GM18498 (cell line): ENCODE measurements at regions not wholly inside any gene's neighbourhood (a gene's known extent, or its start where the extent isn't known, plus 50 kb on each side); places are given as distances from the start of the nearest gene placed in this dataset.
A peak's percentile ranks its signal among the peaks of the same experiment; 100 is the strongest.

ENCODE experiments used
- ATAC-seq: cut with Tn5 transposase; IDR thresholded peaks from one replicate; pipeline ENCODE4 v1.9.1; 2021; ENCODE audit warnings: mild to moderate bottlenecking, moderate library complexity; ENCODE audit not compliant: unreplicated experiment

DNA sequence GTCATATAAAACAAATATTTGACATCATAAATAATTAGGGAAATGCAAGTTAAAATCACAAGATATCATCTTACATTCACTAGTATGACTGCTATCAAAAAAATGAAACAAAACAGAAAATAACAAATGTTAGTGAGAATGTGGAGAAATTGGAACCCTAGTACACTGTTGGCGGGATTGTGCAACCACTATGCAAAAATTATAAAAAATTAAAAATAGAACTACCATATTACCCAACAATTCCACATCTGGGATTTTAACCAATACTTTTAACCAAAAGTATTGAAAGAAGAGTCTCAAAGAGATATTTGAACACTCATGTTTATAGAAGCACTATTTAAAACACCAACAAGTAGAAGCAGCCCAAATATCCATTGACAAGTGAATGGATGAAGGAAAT is 797.2 kb upstream of the ADAMTS5 start:
- no peak for ATAC-seq

DNA sequence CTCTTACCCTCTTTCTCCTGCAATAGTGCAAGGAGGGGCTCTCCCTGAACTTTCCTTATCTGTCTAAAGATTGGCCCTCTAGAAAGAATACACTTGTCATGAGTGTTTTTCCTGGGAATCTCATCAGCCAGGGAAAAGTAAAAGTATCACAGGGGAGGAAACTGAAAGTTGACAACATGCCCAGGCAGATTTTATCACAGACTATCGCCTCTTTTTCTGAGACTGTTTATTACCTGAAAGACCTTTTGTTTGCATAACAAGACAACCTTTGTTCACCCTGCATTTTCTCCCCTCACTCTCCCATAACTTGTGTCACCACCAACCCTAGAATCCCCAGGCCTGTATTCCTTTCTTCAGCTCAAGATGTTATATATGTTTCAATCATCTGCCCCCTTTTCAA is 794.7 kb upstream of the ADAMTS5 start:
- ATAC-seq = no peak

DNA sequence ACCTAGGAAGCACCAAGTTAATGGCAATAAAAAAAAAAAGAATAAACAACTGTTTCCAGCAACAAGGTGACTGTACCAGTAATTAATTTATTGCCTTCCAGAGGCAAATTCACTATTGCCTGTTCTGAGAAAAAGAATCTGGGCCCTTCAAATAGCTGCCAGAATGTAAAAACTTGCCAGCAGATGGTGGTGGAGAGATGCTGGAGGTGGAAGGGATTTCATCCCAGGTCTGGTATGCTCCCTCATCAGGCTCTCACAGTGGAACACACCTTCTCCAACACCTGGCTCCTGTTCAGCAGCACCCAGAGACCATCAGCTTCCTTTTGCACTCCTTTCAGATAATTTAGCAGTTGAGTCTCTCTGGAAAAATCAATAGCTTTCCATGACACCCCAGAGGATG is 792.9 kb upstream of the ADAMTS5 start:
- no peak for ATAC-seq

DNA sequence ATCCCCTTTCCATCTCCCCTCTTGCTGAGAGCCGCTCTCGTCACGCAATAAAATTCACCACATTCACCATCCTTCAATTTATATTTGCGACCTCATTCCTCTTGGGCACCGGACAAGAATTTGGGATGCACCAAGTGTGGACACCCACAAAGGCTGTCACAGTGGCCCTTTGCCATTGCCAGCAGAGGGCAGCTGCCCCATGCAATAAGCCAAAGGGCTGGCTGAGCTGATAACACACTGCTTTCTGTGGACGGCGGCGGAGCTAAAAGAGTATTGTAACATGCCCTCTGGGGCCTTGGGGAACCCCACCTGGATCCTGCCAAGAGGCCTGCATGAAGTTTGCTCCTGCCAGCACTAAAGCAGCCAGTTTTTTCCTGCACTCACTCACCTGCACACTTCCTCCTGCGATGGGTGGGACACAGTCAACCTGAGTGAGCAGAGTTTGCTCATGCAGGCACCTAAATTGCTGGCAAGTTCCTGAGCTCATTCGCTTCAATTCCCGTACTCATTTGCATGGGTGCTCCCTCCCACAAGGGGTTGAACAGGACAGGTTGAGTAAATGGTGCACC is 792.3 kb upstream of the ADAMTS5 start:
- ATAC-seq = no peak

DNA sequence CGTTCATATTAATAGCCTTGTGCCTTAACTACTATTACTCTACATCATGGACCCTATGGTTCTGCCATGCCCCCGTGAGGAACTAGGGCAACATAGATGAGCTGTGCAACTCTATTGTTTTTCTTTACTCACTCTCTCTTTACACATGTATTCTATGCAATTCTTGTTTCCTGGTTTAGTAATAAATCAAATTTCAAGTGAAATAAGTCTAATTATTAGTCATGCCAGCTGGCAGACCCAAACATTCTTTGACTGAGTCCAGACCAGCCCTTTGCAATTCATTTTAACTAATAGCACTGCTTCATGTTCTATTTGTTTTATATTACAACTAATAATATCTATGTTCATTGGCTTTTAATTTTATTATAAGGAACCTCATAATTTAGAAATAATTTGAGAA is 789.3 kb upstream of the ADAMTS5 start:
- no peak for ATAC-seq

DNA sequence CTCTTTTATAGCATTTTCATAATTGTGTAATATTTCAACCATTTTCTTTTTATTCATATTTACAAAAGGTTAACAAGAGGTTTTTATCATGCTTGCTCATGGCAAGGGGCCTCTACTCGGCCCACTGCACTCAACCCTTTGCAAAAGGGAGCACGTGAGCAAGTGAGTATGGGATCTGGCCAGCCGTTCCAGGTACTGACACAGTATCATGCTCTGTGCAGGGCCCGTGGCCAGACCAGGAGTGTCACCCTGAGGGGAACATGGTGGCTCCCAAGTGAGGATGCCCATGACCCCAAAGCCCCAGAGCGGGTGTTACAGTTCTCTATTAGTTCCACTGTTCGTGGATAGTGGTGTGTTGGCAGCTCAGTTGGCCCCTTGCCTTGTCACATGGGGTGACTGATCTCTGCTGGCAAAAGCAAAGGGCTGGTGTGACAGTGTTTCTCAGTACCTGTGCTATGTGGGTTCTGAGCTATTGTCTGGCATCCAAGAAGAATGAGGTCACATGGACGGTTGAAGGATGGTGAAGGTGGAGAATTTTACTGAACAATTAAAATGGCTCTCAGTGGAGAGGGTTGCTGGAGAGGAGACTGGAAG is 777.2 kb upstream of the ADAMTS5 start:
- ATAC-seq = no peak

DNA sequence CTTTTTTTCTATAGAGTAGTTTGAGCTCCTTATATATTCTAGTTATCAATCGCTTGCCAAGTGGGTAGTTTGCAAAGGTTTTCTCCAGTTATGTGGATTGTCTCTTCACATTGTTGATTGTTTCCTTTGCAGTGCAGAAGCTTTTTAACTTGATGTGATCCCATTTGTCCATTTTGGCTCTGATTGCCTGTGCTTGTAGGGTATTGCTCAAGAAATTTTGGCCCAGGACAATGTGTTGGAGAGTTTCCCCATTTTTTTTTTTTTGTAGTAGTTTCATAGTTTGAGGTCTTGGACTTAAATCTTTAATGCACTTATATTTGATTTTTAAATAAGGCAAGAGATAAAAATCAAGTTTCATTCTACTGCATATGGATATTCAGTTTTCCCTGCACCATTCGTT is 774.8 kb upstream of the ADAMTS5 start:
- no peak for ATAC-seq

DNA sequence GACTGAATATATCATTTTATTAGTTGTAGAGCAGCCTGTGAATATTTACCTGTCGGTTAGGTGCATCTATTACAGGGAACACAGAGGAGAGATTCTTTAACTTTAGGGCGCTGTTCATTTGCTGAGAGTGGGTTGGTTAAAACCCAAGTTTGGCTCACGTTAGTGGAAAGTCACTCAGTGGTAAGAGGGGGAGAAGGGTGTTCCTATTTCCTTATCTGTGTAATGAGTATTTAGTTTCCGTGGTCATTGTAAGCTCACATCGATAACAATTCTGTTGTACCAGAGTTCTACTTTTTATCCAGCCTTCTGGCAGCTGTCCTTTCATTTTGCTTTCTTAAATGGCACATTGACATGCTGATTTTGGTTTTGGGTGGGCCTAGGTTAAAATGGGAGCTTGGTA is 773.2 kb upstream of the ADAMTS5 start:
- ATAC-seq = no peak

DNA sequence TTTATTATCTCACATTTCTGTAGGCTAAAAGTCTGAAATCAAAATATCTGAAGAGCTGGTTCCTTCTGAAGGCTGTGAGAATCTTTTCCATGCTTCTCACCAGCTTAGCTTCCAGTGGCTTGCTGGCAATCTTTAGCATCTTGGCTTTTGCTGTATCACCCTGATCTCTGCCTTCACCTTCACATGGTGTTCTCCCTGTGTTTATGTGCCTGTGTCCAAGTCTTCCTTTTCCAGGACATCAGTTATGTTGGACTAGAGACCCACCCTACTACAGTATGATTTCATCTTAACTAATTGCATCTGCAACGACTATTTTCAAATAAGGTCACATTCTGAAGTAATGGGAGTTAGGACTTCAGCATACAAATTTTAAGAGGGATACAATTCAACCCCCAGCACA is 772.3 kb upstream of the ADAMTS5 start:
- no peak for ATAC-seq

DNA sequence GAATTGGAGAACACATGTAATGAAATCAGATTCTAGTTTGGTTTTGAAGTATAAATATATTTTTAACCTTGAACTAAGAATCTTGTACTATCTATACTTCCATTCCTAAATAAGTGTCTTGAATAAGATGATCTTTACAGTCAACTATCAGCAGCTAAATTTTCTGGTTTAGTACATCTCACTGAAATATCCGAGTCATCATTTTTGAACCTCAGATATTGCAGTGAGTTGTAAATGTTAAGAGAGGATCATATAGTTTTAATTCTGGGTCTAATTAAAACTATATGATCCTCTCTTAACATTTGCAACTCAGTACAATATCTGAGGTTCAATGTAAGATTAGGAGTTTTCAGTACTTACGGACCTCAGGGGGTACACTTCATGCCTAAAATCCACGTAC is 768.8 kb upstream of the ADAMTS5 start:
- no peak for ATAC-seq

DNA sequence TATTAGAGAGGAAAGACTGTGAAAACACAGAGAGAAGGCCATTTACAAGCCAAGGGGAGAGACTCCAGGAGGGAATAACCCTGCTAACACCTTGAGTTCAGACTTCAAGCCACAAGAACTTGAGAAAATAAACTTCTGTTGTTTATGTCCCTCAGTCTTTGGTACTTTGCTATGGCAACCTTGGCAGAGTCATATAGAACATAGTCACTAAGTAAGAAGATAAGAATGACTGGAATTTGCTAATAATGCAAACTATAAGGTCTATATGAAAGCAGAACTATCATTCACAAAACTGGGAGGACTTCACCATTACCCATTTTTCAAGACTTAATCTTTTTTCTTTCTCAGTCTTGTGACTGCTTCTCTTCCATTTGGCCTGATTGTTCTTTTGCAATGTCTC is 767.3 kb upstream of the ADAMTS5 start:
- no peak for ATAC-seq

DNA sequence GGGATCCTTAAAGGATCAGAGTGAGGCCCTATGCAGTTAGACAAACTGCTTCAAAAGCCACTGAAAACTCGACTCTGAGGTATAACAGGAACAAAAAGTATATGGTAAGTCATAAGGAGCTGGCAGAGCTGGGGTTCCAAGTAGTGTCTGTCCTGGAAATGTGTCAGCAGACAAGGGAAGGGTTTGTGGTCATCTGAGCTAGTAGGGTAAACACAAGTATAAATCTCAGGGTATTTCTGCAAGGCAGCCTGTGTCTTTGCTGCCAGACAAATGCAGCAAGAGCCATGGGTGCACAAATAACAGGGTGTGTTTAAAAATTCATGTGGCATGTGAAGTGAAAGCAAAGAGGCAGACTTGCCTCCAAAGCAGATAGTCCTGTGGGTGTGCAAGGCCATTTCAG is 759.0 kb upstream of the ADAMTS5 start:
- no peak for ATAC-seq

DNA sequence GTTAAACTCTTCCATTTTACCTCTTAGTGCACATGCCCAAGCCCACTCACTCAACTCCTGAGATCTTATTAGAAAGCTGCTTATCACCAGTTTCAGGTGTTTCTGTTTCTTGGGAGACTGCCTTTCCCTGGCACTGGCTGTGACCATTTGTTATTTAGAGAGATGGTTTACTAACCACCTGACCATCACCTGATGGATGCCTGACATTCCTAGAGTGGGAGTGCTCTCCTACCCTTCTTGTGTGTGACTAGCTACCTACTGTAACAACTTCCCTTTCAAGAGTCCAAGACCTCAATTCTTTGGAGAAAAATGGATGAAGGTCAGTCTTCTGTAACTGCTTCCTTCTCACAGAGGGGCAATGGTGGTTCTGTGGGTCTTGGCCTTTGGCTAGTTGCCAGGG is 755.2 kb upstream of the ADAMTS5 start:
- ATAC-seq = no peak

DNA sequence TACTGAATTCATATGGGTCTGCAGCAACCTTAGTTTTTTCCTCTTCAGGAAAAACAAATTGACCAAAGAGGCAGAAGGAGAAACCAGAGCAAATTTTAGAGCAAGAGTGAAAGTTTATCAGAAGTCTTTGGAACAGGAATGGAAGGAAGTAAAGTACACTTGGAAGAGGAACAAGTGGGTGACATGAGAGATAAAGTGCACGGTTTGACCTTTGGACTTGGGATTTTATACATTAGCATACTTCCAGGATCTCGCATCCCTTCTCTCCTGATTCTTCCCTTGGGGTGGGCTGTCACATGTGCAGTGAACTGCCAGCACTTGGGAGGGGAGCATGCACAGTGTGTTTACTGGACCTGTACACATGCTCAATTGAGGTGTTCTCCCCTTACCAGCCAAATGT is 754.8 kb upstream of the ADAMTS5 start:
- no peak for ATAC-seq

DNA sequence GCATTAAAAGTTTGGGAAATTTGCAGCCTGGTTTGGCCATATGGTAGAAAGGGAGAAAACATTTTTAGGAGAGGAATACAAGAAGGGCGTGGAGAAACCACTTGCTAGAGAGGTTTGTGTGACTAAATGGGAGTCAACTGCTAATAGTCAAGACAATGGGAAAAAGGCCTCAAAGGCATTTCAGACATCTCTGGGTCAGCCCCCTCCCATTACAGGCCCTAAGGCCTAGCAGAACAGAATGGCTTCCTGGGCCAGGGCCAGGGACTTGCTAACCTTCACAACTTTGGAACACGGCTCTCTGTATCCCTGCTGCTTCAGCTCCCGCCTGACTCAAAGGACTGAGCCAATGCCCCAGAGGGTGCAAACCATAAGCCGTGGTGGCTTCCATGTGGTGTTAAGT is 752.3 kb upstream of the ADAMTS5 start:
- ATAC-seq = no peak

DNA sequence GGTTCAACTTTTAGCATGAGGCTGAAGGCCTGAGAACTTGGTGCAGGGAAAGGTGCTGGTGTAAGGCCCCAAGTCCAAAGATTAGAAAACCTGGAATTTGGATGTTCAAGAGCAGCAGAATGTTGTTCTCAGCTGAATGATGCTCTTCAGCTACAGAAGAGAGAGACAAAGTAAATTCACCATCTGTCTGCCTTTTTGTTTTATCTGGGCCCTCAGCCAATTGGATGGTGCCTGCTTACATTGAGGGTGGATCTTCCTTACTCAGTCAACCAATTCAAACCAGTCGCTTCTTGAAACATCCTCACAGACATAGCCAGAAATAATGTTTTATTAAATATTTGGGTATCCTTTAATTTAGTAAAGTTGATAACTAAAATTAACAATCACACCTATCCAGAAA is 748.2 kb upstream of the ADAMTS5 start:
- ATAC-seq = no peak

DNA sequence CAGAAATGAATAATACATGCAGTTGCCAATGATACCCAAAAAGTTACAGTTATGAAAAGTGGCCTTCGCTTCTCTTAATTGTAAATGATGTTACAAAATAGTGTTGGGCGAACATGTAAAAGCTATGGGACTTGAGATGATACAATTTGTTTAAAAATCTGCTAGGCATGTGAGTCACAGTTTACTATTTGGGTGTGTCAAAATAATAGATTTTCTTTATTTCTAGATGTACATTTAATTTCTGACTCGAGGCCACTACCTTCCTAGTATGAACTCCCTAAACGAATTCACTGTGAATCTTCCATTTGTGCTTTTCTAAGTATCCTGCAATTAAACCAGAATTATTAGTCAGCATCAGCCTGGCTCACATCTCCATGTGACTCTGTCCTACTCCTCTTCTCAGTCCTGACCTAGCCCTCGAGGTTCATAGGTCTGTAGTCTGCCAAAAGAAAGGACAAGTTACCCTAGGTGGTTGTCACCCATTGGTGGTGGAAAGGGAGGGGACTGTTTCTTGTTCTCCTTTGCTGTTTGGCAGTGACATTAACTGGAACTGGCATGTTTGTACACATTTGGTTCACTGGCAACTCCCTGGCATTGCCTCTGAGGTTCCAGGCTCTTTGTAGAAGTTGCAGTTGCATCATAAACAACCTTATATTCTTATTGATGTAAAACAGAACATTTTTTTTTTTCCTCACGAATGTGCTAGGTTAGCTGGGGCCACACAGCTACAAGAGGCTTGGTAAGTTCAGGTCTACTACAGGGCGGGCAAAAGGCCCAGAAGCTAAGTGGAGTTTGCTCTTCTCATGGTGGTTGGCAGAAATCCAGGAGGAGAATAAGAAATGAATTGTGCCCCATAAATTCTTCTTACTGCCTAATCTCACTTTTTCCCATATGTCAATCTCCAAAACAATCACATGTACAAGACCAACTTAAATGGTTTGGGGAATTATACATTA is 746.5 kb upstream of the ADAMTS5 start:
- no peak for ATAC-seq

DNA sequence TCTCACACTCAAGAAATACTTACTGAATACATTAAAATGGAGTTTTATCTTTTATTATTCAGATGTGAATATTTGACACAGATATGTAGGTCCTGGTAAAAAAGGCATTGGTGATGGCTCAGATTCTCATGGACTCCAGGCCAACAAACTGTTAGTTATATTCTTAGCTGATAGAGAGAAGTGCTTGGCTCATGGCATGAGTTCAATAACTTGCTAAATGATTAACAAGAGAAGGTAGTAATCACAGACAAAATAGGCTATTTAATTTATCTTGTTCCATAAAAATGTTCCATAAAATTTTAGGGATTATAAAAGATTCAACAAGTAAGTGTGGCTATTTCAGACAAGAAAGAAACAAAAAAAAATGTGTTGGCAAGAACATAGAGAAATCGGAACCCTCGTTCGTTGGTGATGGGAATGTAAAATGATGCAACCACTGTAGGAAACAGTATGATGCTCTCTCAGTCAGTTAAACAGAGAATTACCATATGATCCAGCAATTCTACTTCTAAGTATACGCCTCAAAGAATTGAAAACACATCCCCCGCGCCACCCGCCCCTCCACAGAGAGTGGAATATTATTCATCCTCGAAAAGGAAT is 737.8 kb upstream of the ADAMTS5 start:
- no peak for ATAC-seq

DNA sequence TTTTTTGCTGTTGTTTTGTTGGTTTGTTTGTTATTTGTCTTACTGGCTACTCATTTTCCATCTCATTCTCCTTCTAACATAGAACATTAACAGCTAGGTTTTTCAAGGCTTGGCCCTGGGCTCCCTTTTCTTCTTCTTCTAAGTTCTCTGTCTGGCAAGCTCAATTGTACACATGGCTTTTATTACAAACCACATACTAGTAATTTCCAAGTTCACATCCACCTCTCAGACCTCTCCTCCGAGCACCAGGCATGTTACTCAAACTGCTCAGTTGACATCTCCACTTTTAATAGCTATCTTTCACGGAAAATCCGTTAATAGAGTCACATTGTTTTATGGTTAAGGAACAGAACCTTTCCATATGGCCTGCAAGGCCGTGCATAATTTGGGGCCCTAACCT is 736.9 kb upstream of the ADAMTS5 start:
- ATAC-seq = no peak

DNA sequence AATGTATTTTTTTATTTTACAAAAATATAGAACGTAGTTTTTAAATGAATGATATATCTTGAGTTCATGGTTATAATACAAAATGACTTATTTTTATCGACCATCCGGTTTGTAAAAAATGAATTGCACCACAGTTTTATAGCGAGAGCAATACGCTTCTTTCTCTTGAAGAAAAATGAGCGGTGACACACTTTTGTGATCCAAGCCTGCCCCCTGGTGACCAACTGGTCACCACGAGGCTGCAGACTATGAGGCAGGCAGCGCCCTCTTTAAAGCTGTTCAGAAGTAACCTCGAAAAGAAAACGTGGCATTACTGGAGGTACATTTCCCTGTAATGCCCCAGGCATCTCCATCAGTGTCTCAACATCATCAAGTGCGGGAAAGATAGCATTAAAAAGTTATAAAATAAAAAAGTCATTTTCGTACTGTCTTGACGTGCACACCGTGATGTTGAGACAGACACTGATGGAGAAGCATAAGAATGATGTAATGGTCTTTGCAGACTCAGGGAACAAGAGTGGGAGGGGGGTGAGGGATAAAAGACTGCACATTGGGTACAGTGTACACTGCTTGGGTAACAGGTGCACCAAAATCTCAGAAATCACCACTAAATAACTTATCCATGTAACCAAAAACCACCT is 734.2 kb upstream of the ADAMTS5 start:
- ATAC-seq = peak; percentile 71

DNA sequence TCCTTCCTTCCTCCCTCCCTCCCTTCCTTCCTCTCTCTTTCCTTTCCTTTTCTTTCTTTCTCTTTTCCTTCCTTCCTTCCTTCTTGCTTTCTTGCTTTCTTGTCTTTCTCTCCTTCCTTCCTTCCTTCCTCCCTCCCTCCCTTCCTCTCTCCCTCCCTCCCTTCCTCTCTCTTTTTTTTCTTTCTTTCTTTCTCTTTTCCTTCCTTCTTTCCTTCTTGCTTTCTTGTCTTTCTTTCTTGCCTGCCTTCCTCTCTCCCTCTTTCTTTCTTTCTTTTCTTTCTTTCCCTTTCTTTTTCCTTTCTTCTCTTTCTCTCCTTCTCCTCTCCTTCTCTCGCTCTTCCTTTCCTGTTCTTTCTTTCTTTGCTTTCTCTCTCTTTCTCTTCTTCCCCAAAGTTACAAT is 728.4 kb upstream of the ADAMTS5 start:
- no peak for ATAC-seq
